ENCODE measurements at regions not wholly inside any gene's neighbourhood (a gene's known extent, or its start where the extent isn't known, plus 50 kb on each side); places are given as distances from the start of the nearest gene placed in this dataset.

GRCh38 chr2:177029075-177029474 lies 183.5 kb upstream of the HNRNPA3 start:
- TF ChIP-seq GATA2 (IDR thresholded peaks at IDR 0.05; ENCODE audit: low read depth, low read length): no peak
- no peak for TF ChIP-seq GATA3 (IDR thresholded peaks at IDR 0.05; ENCODE audit: low read depth, low read length)

Data from SH-SY5Y (cell line).